ENCODE measurements at regions not wholly inside any gene's neighbourhood (a gene's known extent, or its start where the extent isn't known, plus 50 kb on each side); places are given as distances from the start of the nearest gene placed in this dataset.

DNA sequence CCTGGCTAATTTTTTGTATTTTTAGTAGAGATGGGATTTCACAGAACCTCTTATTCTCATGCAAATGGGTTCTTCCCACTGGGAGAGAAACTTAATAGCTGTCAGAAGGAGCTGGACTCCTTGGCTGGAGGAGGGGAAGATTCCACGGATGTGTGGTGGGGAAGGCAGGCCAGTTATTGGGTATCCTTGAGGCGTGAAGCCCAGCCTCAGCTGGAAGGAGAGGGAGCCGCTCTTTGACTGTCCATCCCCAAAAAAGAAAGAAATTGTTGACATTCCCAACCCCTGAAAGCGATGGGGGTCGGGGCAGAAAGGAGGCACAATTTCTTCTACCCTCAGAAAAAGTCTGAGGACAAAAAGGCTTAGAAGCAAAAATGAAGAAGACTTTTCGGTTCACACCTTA lies 983.1 kb upstream of the PABPC4L start:
- TF ChIP-seq, protein P1, sequence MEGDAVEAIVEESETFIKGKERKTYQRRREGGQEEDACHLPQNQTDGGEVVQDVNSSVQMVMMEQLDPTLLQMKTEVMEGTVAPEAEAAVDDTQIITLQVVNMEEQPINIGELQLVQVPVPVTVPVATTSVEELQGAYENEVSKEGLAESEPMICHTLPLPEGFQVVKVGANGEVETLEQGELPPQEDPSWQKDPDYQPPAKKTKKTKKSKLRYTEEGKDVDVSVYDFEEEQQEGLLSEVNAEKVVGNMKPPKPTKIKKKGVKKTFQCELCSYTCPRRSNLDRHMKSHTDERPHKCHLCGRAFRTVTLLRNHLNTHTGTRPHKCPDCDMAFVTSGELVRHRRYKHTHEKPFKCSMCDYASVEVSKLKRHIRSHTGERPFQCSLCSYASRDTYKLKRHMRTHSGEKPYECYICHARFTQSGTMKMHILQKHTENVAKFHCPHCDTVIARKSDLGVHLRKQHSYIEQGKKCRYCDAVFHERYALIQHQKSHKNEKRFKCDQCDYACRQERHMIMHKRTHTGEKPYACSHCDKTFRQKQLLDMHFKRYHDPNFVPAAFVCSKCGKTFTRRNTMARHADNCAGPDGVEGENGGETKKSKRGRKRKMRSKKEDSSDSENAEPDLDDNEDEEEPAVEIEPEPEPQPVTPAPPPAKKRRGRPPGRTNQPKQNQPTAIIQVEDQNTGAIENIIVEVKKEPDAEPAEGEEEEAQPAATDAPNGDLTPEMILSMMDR (IDR thresholded peaks at IDR 0.05; ENCODE audit: insufficient read depth, low read length, poor library complexity, severe bottlenecking) = no peak
- no peak for TF ChIP-seq EZH2phosphoT487 (conservative IDR thresholded peaks at IDR 0.05; ENCODE audit: low read length)

Data from SU-DHL-6 (cell line).